SK-N-SH (cell line): ENCODE measurements at regions not wholly inside any gene's neighbourhood (a gene's known extent, or its start where the extent isn't known, plus 50 kb on each side); places are given as distances from the start of the nearest gene placed in this dataset.

Experiments
- CTCF ChIA-PET: fragments of 300-600, 350-600 bp; formaldehyde crosslinking; extraction: SDS; loops from one replicate; lab custom pipeline; 2021; lab: Yijun Ruan, JAX
- POLR2A ChIA-PET: fragments of 350-600 bp; sonication (Branson Sonifier 250); formaldehyde crosslinking; extraction: SDS; loops from one replicate; lab custom pipeline; 2020; ENCODE audit warnings: antibody characterized with exemption, inconsistent platforms; lab: Yijun Ruan, JAX
- DNase-seq: peaks from one replicate; pipeline ENCODE4 v3.0.0; 2012
- H2AFZ ChIP-seq: fragments of 200-600 bp; sonication (generic); 2 replicates; pipeline ENCODE4 v1.8.1; 2016; ENCODE audit warnings: antibody characterized with exemption, mild to moderate bottlenecking, low read depth
- H3F3A ChIP-seq: fragments of 200-600 bp; sonication (generic); replicated peaks from 2 replicates; pipeline ENCODE3; 2016; ENCODE audit warnings: antibody characterized with exemption, mild to moderate bottlenecking; ENCODE audit not compliant: insufficient read depth
- H3K27ac ChIP-seq, 2 experiments: fragments of 200-500 bp in 1 of 2; fragments of 200-600 bp in 1 of 2; sonication (Bioruptor generic) in 1 of 2; sonication (generic), shearing (Covaris generic) in 1 of 2; 2 replicates each; pipeline versions ENCODE4 v1.5.1 to v1.6.1; 2014 to 2016; ENCODE audit warnings: low read depth in 2 of 2, inconsistent platforms in 1 of 2, low read length in 1 of 2, mild to moderate bottlenecking in 1 of 2, mixed read lengths in 1 of 2
- H3K27me3 ChIP-seq: fragments of 200-600 bp; sonication (generic), shearing (Covaris generic); 2 replicates; pipeline ENCODE4 v1.6.1; 2016; ENCODE audit warnings: mixed run types; ENCODE audit not compliant: insufficient read depth
- H3K36me3 ChIP-seq, 2 experiments: fragments of 200-500 bp in 1 of 2; fragments of 200-600 bp in 1 of 2; sonication (Bioruptor generic) in 1 of 2; sonication (generic) in 1 of 2; replicated peaks in 1 of 2; 2 replicates each; pipeline versions ENCODE3 to v1.5.1; 2014 to 2016; ENCODE audit warnings: low read length in 1 of 2, mild to moderate bottlenecking in 1 of 2; ENCODE audit not compliant: insufficient read depth in 2 of 2, control insufficient read depth in 1 of 2
- H3K4me1 ChIP-seq, 2 experiments: fragments of 200-500 bp in 1 of 2; fragments of 200-600 bp in 1 of 2; sonication (Bioruptor generic) in 1 of 2; sonication (generic), shearing (Covaris generic) in 1 of 2; 2 replicates each; pipeline versions ENCODE4 v1.5.1 to v1.6.1; 2014 to 2016; ENCODE audit warnings: low read depth in 1 of 2, low read length in 1 of 2, mixed run types in 1 of 2; ENCODE audit not compliant: insufficient read depth in 2 of 2, control insufficient read depth in 1 of 2
- H3K4me2 ChIP-seq: fragments of 200-600 bp; sonication (generic), shearing (Covaris generic); 2 replicates; pipeline ENCODE4 v1.6.1; 2017; ENCODE audit warnings: mixed run types
- H3K4me3 ChIP-seq, 2 experiments: fragments of 200-500 bp in 1 of 2; fragments of 200-600 bp in 1 of 2; sonication (Bioruptor generic) in 1 of 2; sonication (generic), shearing (Covaris generic) in 1 of 2; 2 replicates each; pipeline versions ENCODE4 v1.5.1 to v1.8.1; 2014 to 2016; ENCODE audit warnings: low read depth in 2 of 2, inconsistent platforms in 1 of 2, low read length in 1 of 2, mild to moderate bottlenecking in 1 of 2, mixed read lengths in 1 of 2, moderate library complexity in 1 of 2
- H3K79me2 ChIP-seq: fragments of 200-600 bp; sonication (generic); 2 replicates; pipeline ENCODE4 v1.8.1; 2017; ENCODE audit warnings: mild to moderate bottlenecking; ENCODE audit not compliant: insufficient read depth
- H3K9ac ChIP-seq: fragments of 200-600 bp; sonication (generic); 2 replicates; pipeline ENCODE4 v1.6.1; 2017; ENCODE audit warnings: mixed run types
- H3K9me2 ChIP-seq: fragments of 200-600 bp; sonication (generic); 2 replicates; pipeline ENCODE4 v1.6.1; 2017; ENCODE audit warnings: mixed run types
- H3K9me3 ChIP-seq: fragments of 200-600 bp; sonication (generic); 2 replicates; pipeline ENCODE4 v1.6.1; 2017; ENCODE audit warnings: mixed run types, mild to moderate bottlenecking, moderate library complexity
- H4K20me1 ChIP-seq: fragments of 200-600 bp; sonication (generic); 2 replicates; pipeline ENCODE4 v1.6.1; 2017; ENCODE audit warnings: mild to moderate bottlenecking, mixed run types; ENCODE audit not compliant: insufficient read depth
- MXI1 ChIP-seq: IDR thresholded peaks from 2 replicates; pipeline ENCODE4 v1.6.1; 2012; ENCODE audit warnings: mild to moderate bottlenecking, low read depth, low read length, improper control_type of control experiment
- RCOR1 ChIP-seq: fragments of 150-350 bp; IDR thresholded peaks from 2 replicates; pipeline ENCODE4 v1.6.1; 2017; ENCODE audit warnings: antibody characterized with exemption, low read length
- REST ChIP-seq: IDR thresholded peaks from 2 replicates; pipeline ENCODE4 v1.6.1; 2012; ENCODE audit warnings: mild to moderate bottlenecking, low read depth, low read length, moderate library complexity
- SMC3 ChIP-seq: IDR thresholded peaks from 2 replicates; pipeline ENCODE4 v1.6.1; 2012; ENCODE audit warnings: low read depth, low read length, improper control_type of control experiment
- TEAD4 ChIP-seq: IDR thresholded peaks from 2 replicates; pipeline ENCODE4 v1.4.0; 2012; ENCODE audit warnings: mild to moderate bottlenecking, borderline replicate concordance; ENCODE audit not compliant: insufficient read depth
- ZBTB33 ChIP-seq: IDR thresholded peaks from 2 replicates; pipeline ENCODE4 v1.4.0; 2012; ENCODE audit warnings: low read depth, borderline replicate concordance
- WGBS: methylation state at CpG from one replicate; pipeline ENCODE4 v1.1.6; 2017; ENCODE audit warnings: low lambda C conversion rate; 5-methylcytosine and 5-hydroxymethylcytosine counted together

GRCh38 chr12:127912035-127912665 lies 354.8 kb upstream of the TMEM132C start:
- no peaks in the 10 kb centered on the region for H3K79me2 ChIP-seq
- WGBS = 39% methylated on average over 11 of the region's 11 CpGs
- no peak overlapping the region for H3K27ac ChIP-seq
- no peaks in the 10 kb centered on the region for H3F3A ChIP-seq
- no peak overlapping the region for H3K4me2 ChIP-seq
- H3K36me3 ChIP-seq = no peaks in the 10 kb centered on the region
- no peak for TF ChIP-seq SMC3
- TF ChIP-seq REST = no peak
- TF ChIP-seq ZBTB33 = no peak
- no peak for TF ChIP-seq TEAD4
- TF ChIP-seq RCOR1 = no peak
- no peaks in the 10 kb centered on the region for H3K4me1 ChIP-seq
- no peak overlapping the region for H2AFZ ChIP-seq
- no peak overlapping the region for H3K9ac ChIP-seq
- H4K20me1 ChIP-seq = no peaks in the 10 kb centered on the region
- H3K9me3 ChIP-seq = no peaks in the 10 kb centered on the region
- no peaks in the 10 kb centered on the region for H3K27me3 ChIP-seq
- CTCF ChIA-PET = no interaction called here
- H3K4me3 ChIP-seq = no peak overlapping the region
- 0 out of 2 replicates have a peak, but pooled peaks cover 4% of the 10 kb centered on the region for H3K9me2 ChIP-seq
- no peak for DNase-seq
- POLR2A ChIA-PET = no interaction called here

- POLR2A ChIA-PET = no interaction called here
These were observed 343.5 kb upstream of the TMEM132C start for GRCh38 chr12:127923501-127923900.

More at GRCh38 chr12:127923501-127923900, 343.5 kb upstream of the TMEM132C start:
- H3K4me3 ChIP-seq = no peak overlapping the region
- no peak overlapping the region for H3K4me2 ChIP-seq
- DNase-seq = no peak
- H3K9ac ChIP-seq = no peak overlapping the region
- CTCF ChIA-PET = no interaction called here
- no peak for TF ChIP-seq MXI1
- H3K27me3 ChIP-seq = no peaks in the 10 kb centered on the region
- no peaks in the 10 kb centered on the region for H3K36me3 ChIP-seq
- H3F3A ChIP-seq = no peaks in the 10 kb centered on the region
- no peaks in the 10 kb centered on the region for H3K9me2 ChIP-seq
- H2AFZ ChIP-seq = no peak overlapping the region
- no peak overlapping the region for H3K27ac ChIP-seq
- 40% methylated on average over 6 of the region's 6 CpGs for WGBS
- H3K79me2 ChIP-seq = no peaks in the 10 kb centered on the region
- H4K20me1 ChIP-seq = no peaks in the 10 kb centered on the region
- H3K4me1 ChIP-seq = no peaks in the 10 kb centered on the region
- H3K9me3 ChIP-seq = no peaks in the 10 kb centered on the region; the same call in 1 of the 2 replicates
